22Rv1 (cell line): ENCODE measurements at regions not wholly inside any gene's neighbourhood (a gene's known extent, or its start where the extent isn't known, plus 50 kb on each side); places are given as distances from the start of the nearest gene placed in this dataset.
A peak's percentile ranks its signal among the peaks of the same experiment; 100 is the strongest.

ENCODE experiments used
- CTCF ChIP-seq: fragments of 450-650 bp; IDR thresholded peaks from 2 replicates; pipeline ENCODE4 v1.5.1; 2017; ENCODE audit warnings: mild to moderate bottlenecking
- ZFX ChIP-seq: fragments of 450-650 bp; IDR thresholded peaks from 2 replicates; pipeline ENCODE4 v1.6.1; 2017; ENCODE audit warnings: antibody characterized with exemption, borderline replicate concordance

- TF ChIP-seq CTCF (peak; percentile 97), ZFX (no peak)
These were observed 58.7 kb upstream of the SLC2A12 start for GRCh38 chr6:134111062-134111677.
